Islet precursor cell (in vitro differentiated cells): ENCODE measurements at regions not wholly inside any gene's neighbourhood (a gene's known extent, or its start where the extent isn't known, plus 50 kb on each side); places are given as distances from the start of the nearest gene placed in this dataset.
"Not testable (repeated sequence)": the region's sequence is repeated elsewhere in the genome, so short reads cannot be mapped to it uniquely, and the experiment has no call there.

Source experiments
- DNase-seq: peaks from one replicate; pipeline ENCODE4 v3.0.0-alpha.2; 2018

DNA sequence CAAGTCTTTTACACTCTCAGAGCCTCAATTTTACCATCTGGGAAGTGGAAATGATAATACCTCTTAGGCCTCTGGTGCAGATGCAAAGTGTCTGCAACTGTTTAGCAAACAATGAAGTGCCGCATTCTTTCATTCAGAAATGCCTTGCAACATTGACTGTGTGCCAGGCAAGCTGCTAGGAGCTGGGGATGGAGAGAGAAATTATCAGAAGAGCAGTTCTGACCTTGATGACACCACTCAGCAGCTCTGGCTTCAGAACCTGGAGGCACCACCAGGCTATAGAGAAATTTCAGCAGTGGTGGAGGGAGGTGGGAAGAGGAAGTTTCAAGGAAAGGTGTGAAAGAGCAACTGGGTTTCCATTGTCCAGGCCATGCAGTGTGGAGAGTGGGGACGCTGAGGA lies 78.1 kb upstream of the HABP2 start:
- no peak for DNase-seq

DNA sequence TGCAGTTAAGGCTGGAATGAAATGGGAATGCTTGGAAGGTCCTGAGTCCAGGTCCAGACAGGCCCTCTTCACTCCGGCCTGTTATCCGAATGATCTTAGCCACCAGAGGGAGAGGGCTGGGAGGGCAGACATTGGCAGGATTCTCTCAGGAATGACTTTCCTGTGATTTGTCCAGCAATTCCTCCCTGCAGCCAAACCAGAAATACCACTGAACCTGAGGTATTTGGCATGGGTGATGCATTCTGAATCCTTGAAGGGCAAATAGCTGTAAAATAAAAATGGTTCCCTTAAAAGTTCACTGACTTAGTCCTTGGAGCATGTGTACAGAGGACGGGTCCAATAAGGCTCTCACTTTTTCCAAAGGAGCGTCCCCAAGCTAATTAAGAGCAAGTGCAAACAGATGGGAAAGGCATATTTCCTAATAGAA lies 77.5 kb upstream of the HABP2 start:
- peak; percentile 75 for DNase-seq

DNA sequence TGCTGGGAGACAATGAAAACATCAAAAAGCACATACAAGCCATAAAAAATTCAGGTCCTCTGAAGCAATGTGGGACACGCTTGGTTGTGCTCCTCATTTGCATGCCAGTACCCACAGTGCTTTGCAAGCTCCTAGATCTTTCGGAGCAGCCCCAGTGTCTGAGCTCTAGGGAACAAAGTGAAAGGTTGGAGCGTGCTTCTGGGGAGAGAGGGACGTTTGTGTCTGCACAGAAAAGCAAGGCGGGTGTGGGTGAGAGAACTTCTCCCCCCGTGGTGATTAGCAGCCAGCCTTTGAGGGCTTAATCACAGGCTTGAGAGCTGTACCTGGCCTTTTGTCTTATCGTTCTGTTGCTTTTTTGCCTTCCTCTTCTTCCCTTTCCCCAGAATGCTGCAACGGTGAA lies 76.7 kb upstream of the HABP2 start:
- DNase-seq, result no peak

DNA sequence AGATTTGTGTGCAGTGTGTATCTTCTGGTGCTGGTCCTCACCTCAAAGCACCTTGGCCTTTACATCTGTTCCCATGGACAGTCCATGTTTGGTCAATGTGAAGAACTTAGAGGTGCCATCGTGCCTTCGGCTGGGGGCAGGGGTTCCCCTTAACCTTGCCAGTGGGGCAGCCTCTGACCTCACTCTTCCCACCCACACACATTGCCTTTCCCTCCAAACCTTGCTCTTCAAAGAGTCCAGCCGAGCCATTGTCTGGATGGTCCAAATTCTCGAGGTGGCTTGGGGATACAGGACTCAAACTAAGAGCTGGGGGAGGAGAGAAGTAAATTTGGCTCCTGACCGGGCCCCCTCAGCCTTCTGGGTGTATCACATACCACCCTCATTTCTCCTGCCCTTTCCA lies 76.2 kb upstream of the HABP2 start:
- no peak for DNase-seq

DNA sequence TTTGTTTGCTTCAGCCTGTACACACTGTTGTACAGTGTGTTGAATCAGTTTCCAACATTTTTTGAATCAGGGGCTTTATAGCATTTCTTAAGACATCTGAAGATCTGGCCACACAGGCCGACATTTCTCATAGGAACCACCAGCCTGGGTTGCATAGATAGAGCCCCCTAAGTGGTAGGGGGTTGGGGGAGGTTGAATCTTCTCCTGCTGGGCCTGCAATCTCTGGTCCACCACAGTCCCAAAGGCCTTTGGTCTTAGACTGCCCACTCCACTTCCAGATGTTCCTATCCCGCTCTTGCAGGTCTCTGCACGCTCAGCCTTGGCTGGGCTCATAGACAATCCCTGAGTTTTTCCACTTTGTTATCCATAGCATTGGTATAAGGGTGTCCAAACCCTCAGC lies 75.4 kb upstream of the HABP2 start:
- no peak for DNase-seq

DNA sequence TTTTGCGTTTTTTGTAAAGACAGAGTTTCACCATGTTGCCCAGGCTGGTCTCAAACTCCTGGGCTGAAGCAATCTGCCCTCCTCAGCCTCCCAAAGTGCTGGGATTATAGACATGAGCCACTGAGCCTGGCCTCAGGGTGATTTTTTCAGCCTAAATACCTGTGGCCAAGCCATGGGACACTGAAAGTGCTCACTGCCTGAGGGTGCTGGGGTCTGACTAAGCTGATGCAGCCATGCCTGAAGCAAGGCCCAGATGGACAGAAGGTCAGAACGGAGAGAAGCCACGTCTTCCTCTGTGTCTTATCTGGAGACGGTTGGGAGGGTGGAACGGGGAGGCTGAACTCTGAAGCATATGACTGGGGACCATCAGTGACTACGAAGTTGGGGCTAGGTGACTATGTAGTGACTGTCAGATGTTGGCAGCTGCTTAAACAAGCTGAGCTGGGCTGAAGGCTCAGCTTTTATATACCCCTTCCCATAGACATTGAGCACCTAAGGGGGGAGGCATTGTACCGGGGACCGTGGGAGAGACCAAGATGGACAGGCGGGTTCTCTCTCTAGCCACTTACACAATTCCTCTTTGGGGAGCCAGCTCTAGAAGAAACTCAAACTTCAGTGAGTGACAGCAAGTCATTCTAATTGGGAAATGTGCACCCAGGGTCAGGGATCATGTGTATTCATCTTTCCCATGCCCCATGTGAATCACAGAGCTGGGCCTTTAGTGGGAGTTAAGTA lies 73.3 kb upstream of the HABP2 start:
- no peak for DNase-seq

DNA sequence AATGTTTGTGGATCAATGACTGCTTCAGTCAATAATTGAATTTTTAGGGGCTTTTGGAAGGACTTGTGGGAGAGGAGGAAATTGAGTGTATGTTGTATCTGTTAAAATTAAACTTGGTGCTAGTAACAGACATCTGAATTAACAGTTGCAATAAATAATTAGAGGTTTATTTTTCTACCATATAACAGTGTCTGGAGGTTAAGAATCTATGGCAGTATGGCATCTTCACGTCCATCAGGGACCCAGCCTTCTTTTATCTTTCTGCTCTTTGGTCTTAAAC lies 72.8 kb upstream of the HABP2 start:
- no peak for DNase-seq

DNA sequence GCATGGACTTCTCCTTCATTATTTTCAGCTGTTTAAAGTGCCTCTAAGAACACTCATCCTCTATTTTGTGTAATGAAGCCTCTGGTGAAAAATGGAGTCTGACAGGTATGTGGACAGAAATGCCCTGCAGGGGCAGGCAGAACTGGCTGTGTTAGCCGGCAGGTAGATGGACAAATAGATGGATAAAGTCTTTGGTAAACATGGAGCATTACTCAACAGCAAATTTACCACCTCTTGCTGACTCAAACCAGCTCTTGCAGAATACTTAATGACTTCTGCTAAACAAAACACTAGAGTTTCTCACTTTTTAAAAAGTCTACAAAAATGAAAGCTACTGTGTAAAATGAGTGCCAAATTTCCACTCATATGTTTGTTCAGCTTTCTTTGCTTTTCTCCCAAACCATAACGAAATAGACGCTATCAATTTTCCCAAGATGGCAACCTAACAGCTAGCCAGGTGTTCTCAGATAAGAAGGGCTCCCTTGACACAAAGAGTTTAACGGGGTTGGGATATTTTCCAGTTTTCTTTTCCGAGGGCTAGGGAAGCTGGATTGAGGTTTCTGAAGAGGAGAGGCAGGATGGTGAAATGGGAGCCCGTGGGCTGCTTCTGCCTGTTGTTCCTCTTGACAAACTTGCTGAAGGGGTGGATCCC lies 71.9 kb upstream of the HABP2 start:
- no peak for DNase-seq

DNA sequence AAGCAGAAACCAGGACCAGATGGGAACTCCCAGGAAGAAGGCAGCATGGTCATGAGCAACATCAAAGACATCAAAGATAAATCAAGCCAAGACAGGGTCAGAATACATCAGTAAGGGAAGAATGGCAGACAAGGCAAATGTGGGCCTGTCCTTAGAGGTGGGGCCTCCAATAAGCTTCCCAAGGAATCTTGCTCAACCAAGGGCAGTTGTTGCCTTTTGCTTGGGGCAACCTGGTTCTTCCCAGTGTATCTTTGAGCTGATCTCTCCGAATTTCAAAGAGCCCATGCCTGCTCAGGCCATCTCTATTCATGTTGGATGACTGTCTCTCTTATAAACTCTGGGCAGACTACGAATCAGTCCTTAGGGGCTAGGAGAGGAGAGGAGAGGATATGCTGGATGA lies 68.4 kb upstream of the HABP2 start:
- DNase-seq, result no peak

DNA sequence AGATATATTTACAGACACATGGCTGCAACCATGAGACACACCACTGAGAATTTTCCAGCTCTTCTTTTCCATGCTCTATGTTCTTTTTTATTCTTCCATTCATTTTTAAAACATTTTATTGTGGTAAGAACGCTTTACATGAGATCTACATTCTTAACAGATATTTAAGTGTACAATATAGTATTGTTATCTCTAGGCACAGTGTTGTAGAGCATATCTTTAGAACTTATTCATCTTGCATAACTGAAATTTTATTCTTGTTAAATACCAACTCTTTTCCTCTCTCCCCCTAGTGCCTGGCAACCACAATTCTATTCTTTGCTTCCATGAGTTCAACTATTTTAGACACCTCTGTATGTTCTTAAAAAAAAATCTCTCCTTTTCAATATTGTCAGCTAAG lies 67.1 kb upstream of the HABP2 start:
- no peak for DNase-seq

DNA sequence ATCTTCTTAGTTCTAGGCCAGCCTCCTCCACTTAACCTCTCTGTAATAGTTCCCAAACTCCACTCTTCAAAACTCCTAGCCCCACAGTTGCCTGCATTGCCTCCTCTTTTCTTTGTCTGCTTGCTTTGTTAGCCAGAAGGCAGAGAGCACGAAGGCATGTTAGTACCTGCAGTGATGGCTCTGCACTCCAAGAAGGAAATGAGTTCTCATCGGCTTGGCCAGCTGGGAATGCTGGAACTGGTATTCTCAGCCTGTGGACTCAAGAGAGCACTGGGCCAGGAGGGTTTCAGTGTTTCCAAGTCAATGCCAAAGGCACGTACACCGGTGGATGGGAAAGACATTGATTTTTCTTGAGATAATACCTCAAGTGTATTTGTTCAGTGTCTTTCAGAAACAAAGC lies 66.3 kb upstream of the HABP2 start:
- DNase-seq, result no peak

DNA sequence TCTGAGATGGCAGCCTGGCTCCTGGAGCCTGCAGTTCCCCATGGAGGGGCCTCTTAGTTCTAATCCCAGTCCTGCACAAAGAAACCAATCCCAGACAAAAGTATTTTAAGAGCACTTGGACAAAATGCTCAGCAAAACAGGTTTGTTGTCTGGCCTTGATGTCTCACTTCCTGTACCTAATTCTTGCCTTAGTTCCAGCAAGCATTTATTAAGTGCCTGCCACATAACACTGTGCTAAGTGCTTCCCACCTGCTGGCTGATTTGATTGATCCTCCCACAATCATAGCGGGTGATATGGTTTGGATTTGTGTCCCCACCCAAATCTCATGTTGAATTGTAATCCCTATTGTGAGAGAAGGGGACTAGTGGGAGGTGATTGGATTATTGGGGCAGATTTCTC lies 65.7 kb upstream of the HABP2 start:
- DNase-seq, result no peak

DNA sequence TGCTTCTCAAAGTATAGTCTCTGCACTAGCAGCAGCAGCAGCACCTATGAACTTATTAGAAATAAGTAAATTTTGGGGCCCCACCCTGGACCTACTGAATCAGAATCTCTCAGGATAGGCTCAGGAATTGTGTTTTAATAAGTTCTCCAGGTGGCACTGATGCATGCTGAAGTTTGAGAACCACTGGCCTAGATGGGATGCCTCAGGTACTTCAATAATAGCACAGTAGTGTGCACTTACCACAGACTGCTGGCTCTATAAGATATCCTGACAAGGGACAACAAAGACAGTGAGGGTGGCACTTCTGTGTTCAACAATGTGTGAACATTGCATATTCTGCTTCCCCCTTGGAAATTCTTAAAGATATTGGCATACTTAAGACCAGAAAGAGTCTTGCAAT lies 64.7 kb upstream of the HABP2 start:
- no peak for DNase-seq

DNA sequence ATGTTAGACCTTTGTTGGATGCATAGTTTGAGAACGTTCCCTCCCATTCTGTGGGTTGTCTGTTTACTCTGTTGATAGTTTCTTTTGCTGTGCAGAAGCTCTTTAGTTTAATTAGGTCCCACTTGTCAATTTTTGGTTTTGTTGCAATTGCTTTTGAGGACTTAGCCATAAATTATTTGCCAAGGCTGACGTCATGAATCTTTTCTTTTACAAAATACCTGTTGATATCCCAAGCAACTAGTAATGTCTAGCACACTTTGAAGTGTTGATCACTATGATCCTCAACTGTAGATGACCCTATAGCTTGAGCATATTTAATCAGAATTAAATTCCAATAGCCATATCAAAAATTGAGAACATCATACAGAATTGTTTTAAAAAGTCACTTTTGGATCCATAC lies 63.3 kb upstream of the HABP2 start:
- not testable (repeated sequence) for DNase-seq

DNA sequence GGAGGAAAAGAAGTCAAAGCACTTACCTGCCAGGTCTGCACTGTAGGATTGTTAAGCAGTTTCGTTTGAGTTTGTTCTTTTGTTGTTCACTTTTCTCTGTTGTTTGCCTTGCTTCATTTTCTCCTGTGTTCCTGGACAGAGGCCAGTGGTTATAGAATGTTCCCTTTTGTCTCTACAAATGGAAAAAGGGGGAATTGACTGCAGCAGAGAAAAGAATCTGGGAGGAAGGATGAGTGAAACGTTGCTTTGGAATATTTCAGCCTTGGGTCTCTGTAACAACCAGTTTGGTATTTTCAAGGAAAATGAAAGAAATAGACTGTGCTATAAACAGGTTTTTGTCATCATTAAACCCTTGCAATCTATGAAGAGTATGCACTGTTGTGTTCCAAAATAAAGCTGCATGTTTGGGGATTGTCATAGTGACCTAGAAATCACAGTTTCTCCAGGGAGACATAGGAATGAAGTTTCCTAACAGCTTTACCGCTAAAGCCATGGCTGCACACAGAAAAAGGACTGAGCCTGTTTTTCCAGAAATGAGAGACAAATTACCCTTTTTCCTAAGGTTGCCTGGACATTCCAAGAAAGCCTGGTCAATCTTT lies 60.8 kb upstream of the HABP2 start:
- DNase-seq, result no peak

DNA sequence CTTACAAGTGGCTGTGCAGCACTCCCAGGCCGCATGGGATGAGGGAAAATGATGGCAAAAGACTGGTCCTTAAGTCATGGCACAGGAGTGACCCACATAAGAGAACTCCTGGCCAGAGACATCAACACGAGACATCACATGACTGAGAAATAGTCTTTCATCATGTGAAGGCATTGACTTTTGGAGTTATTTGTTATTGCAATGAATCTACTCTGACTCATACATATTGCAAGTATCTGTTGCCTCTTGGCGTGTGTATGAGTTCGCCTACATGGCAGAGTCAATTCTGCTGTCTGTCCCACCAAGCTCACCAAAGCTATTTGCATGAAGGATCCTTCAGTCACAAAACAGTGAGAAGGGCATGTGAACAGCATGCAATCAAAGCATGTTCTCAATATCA lies 59.7 kb upstream of the HABP2 start:
- DNase-seq, result no peak

DNA sequence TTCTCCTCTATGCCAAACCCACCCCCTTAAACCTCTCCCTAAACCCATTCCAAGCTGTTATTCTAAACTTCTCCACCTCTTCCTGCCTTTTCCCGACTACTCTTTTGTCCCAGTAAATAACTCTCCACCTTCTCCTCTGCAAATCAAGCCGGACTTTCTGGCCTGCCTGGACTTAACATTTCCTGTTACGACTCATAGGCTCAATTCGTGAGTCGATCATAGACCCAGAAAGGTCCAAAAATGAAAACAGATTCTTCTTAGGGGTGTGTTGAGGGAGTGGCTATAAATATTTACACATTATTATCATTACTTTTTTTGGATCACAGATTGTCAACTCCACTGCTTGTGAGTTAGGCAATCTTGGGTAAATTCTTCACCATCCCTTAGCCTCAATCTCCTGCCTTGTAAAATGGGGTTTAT lies 59.0 kb upstream of the HABP2 start:
- no peak for DNase-seq

DNA sequence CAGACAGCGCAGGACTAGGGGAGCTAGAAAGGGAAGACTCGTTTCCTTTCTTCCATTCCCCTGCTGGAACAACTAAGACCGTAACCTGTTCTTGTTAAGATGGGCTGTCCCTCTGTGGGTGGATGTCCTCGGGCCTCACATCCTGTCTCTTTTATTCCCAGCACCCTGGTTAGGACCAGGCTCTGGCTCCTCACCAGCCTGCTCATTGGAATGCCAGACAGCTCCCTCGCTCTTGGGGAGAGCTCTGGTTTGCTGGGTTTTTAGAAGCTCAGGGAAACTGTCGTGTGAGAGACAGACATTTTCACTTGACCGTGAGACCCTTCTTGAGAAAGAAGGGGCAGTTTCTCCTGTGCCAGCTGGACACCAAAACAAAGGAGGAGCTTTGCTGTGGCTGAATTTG lies 58.1 kb upstream of the HABP2 start:
- peak; percentile 70 for DNase-seq

DNA sequence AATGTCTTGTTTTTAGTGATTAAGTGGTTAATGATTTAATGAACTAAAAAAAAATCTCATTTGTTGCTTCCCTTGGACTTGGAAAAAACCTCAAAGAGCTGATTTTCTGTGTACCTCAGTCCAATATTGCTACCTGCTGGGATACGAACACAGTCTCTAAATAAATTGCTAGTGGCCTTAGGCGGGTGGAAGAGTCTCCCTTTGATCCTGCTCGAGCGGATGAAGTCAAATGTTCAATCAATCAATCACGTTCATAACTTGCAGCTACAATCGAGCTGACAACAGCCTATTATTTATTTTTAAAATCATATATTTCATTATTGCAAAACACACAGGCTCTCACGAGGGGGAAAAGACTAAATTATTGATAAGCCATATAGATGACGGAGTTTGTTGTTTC lies 57.3 kb upstream of the HABP2 start:
- peak; percentile 1 for DNase-seq

DNA sequence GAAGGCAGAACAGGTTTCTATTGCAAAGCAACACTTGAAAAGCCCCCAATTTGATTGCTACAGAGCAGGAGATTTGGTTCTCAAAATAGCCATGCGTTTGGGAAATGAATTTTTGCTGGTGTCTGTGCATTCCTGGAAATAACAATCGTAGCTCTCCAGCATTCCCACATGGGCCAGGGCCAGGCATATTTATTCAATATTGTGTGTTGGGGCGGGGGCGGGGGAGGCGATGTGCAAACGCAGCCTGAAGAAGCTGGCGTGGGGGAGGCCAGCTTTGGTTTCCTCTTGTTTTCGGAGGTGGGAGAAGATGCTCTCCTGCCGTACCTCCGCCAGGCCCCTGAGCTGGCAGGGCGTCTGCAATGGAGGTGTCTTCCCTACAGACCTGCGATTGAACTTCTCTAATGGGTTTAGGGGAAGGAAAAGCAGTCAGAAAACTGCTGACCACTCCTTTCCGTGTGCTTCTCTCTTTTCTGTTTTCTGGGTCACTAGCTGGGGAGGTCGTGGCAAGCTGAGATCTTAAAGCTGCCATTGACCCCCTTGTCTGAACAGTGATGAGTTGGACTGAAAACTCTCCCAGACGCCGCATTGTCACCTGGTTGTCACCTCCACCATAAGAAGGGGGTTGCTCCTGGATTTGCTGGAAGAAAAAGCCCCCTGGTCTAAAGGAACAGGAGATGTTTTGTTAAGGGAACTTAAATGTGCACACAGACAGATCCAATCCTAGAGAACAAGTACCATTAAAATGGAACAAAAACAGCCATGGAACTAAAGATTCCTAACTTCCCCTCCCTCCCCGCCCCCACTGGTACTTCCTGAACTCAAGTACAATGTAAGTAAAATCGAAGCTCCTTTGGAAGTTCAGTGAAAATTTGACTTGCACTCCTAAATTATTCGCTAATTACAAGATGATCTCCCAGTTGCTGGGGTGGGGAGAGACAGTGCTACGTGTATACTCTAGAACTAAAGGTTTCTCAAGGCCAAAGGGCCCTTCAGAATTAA lies 56.4 kb upstream of the HABP2 start:
- DNase-seq, result peak; percentile 41

DNA sequence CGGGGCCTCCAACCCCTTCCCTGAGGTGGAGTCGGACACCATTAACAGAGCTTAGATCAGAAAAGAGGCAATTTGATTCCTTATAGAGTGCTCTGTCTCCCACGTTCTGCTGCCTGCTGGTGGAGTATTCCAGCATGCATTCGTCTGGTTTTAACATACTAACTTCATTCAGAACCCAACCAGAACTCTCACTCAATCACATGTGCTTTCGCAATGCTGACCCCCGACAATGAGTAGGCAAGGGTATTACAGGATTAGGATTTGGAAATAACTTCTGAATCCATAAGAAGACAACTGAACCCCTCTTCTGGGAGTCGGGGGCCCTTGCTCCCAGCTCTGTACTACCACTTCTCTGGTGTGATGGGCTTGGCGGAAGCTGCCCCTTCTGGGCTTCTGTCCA lies 55.7 kb upstream of the HABP2 start:
- no peak for DNase-seq

DNA sequence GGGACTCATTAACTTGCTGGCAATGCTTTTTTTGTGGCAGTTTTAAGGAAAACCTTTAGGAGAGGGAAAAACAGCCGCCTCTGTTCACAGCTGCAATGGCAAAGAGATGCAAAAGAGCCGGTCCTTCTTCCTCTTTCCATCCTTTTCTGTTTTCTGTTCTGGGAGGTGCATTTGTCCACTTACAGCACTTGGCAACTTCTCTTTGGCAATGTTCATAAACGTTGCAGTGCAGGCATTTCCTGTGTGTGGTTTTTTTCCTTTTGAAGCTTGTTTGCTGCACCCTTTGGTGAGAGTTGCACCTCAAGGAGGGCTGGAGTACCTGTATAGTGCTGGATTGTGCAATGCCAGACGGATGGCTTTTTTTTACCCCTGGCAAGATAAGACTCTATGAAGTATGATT lies 53.9 kb upstream of the HABP2 start:
- peak; percentile 32 for DNase-seq

DNA sequence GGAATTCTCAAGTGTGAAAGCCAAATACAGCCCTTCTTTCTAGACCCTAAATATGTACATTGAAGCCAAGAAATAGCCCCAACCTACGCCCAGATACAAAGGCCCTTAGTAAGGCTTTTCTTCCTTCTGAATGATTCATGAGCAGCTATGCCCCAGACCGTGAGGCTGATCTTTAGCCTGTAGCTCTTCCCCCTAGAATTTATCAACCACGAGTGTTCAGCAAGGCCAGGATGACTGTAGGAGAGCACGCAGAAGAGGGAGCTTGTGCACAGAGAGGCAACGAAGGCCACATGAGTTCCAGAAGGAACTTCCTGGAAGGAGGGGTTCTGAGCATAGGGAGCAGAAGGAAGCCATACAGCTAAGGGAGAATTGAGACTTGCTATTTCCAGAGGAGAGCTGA lies 53.0 kb upstream of the HABP2 start:
- DNase-seq, result peak; percentile 15

DNA sequence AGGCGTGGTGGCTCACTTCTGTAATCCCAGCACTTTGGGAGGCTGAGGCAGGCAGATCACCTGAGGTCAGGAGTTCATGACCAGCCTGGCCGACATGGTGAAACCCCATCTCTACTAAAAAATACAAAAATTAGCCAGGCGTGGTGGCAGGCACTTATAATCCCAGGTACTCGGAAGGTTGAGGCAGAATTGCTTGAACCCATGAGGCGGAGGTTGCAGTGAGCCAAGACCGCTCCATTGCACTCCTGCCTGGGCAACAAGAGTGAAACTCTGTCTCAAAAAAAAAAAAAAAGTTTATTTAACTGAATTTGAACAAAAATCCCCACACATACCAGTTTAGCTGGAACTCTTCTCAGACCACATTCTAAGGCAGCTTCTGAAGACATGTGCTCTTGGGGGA lies 51.8 kb upstream of the HABP2 start:
- DNase-seq, result not testable (repeated sequence)
